ENCODE measurements at regions not wholly inside any gene's neighbourhood (a gene's known extent, or its start where the extent isn't known, plus 50 kb on each side); places are given as distances from the start of the nearest gene placed in this dataset.

DNA sequence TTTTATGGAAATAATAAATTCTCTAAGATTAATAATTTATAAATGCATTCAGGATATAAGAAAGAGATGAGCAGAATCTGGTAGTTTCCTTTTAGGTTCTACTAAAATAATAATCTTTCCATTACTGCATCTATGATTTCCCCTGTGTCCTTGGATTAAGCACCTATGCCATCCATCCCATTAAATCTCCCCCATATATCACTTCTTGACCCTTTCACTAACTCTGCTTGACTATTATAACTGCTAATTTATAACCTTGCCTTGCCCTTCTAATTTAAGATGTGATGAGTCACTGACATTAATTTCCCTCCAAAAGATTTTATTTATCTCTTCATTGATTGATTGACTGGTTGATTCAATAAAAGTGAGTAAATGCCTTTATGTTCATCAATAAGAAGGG lies 348.3 kb upstream of the LRATD1 start:
- Histone ChIP-seq H3K36me3 (ENCODE audit: control insufficient read depth in 5 of 5, insufficient read depth in 5 of 5, low read length in 5 of 5) (no peaks in the 10 kb centered on the region), H3K4me3 (ENCODE audit: low read depth in 1 of 5, low read length in 5 of 5) (no peak overlapping the region), H3K27ac (ENCODE audit: low read depth, low read length) (no peak overlapping the region), H3K27me3 (ENCODE audit: control insufficient read depth in 5 of 5, insufficient read depth in 4 of 5, low read length in 5 of 5) (no peaks in the 10 kb centered on the region), H3K4me1 (ENCODE audit: control insufficient read depth in 5 of 5, insufficient read depth in 5 of 5, low read length in 5 of 5) (no peaks in the 10 kb centered on the region), H3K9ac (ENCODE audit: low read length in 5 of 5) (no peak overlapping the region), H3K9me3 (ENCODE audit: control insufficient read depth in 5 of 5, low read length in 5 of 5) (peaks cover 0 to 2% (median 0%) of the 10 kb centered on the region in 5 donors)

DNA sequence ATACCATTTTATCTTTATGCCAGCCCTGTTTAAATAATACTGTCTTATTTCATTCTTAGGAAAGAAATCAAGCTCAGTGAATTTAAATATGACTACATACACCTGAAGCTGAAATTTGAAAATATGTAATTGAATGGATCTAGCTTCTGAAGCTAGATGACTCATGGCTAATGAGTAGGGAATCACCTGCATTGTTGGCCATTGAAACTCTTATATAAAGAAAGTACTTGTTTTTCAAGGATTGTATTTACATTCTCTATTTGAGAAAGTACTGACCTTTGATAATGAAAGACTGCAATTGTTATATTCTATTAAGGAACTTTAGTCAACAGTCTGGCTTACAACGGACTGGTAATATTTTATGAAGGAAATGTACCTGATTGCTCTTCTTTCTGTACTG lies 346.7 kb upstream of the LRATD1 start:
- no peak overlapping the region for H3K27ac ChIP-seq (ENCODE audit: low read depth, low read length)
- no peaks in the 10 kb centered on the region for H3K4me1 ChIP-seq (ENCODE audit: control insufficient read depth in 5 of 5, insufficient read depth in 5 of 5, low read length in 5 of 5)

GRCh38 chr2:14288016-14288415 lies 344.5 kb upstream of the LRATD1 start:
- Histone ChIP-seq H3K27ac (ENCODE audit: low read depth, low read length) (no peak overlapping the region), H3K4me1 (ENCODE audit: control insufficient read depth in 5 of 5, insufficient read depth in 5 of 5, low read length in 5 of 5) (no peaks in the 10 kb centered on the region), H3K9ac (ENCODE audit: low read length in 5 of 5) (no peak overlapping the region), H3K36me3 (ENCODE audit: control insufficient read depth in 5 of 5, insufficient read depth in 5 of 5, low read length in 5 of 5) (no peaks in the 10 kb centered on the region), H3K9me3 (ENCODE audit: control insufficient read depth in 5 of 5, low read length in 5 of 5) (peaks cover 0 to 2% (median 0%) of the 10 kb centered on the region in 5 donors), H3K27me3 (ENCODE audit: control insufficient read depth in 5 of 5, insufficient read depth in 4 of 5, low read length in 5 of 5) (no peaks in the 10 kb centered on the region), H3K4me3 (ENCODE audit: low read depth in 1 of 5, low read length in 5 of 5) (no peak overlapping the region)

More for the DNA sequence above, 346.7 kb upstream of the LRATD1 start:
- no peak overlapping the region for H3K9ac ChIP-seq (ENCODE audit: low read length in 5 of 5)
- no peaks in the 10 kb centered on the region for H3K36me3 ChIP-seq (ENCODE audit: control insufficient read depth in 5 of 5, insufficient read depth in 5 of 5, low read length in 5 of 5)
- H3K4me3 ChIP-seq (ENCODE audit: low read depth in 1 of 5, low read length in 5 of 5), result no peak overlapping the region
- no peaks in the 10 kb centered on the region for H3K27me3 ChIP-seq (ENCODE audit: control insufficient read depth in 5 of 5, insufficient read depth in 4 of 5, low read length in 5 of 5)
- peaks cover 0 to 2% (median 0%) of the 10 kb centered on the region in 5 donors for H3K9me3 ChIP-seq (ENCODE audit: control insufficient read depth in 5 of 5, low read length in 5 of 5)

DNA sequence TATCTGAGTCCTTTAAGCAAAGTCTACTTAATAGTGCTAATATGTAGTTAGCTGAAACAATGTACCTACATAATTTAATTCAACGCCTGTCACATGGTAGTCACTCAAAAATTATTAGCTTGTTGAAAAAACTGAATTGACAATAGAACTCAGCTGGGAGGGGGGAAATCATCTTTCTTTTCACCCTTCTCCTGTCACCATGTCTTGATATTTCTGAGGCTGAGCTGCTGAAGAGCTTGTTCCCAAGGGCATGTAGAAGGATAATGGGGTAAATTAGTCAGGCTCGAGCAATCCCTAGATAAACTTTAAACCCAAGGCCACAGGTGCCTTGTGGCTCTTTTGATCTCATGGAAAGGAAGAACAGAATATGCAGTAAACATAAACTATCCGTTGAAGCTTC lies 339.6 kb upstream of the LRATD1 start:
- H3K4me1 ChIP-seq (ENCODE audit: control insufficient read depth in 5 of 5, insufficient read depth in 5 of 5, low read length in 5 of 5), result no peaks in the 10 kb centered on the region
- no peaks in the 10 kb centered on the region for H3K36me3 ChIP-seq (ENCODE audit: control insufficient read depth in 5 of 5, insufficient read depth in 5 of 5, low read length in 5 of 5)
- H3K27me3 ChIP-seq (ENCODE audit: control insufficient read depth in 5 of 5, insufficient read depth in 4 of 5, low read length in 5 of 5), result no peaks in the 10 kb centered on the region
- no peak overlapping the region for H3K4me3 ChIP-seq (ENCODE audit: low read depth in 1 of 5, low read length in 5 of 5)
- H3K9ac ChIP-seq (ENCODE audit: low read length in 5 of 5), result no peak overlapping the region
- peaks cover 0 to 2% (median 0%) of the 10 kb centered on the region in 5 donors for H3K9me3 ChIP-seq (ENCODE audit: control insufficient read depth in 5 of 5, low read length in 5 of 5)
- no peak overlapping the region for H3K27ac ChIP-seq (ENCODE audit: low read depth, low read length)

DNA sequence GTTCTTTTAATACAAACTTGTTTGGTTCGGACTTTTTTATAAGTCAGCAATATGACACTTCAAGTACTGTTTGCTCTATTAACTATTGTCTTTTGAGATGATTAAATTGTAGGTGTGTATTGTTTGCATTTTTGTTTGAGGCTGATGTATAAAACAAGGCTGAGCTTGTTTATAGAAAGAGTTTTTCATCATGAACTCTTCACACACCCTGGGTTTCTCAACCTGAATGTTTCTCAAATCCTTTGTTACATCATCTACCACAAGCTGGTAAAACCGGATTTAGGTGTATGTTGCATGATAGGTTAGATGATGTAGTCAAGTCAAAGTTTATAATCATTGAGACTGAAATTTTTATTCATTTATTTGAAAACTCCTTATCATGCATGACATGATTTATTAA lies 335.2 kb upstream of the LRATD1 start:
- no peak overlapping the region for H3K27ac ChIP-seq (ENCODE audit: low read depth, low read length)
- H3K9me3 ChIP-seq (ENCODE audit: control insufficient read depth in 5 of 5, low read length in 5 of 5), result no peaks in the 10 kb centered on the region
- H3K27me3 ChIP-seq (ENCODE audit: control insufficient read depth in 5 of 5, insufficient read depth in 4 of 5, low read length in 5 of 5), result no peaks in the 10 kb centered on the region
- H3K4me3 ChIP-seq (ENCODE audit: low read depth in 1 of 5, low read length in 5 of 5), result no peak overlapping the region
- no peaks in the 10 kb centered on the region for H3K36me3 ChIP-seq (ENCODE audit: control insufficient read depth in 5 of 5, insufficient read depth in 5 of 5, low read length in 5 of 5)
- H3K4me1 ChIP-seq (ENCODE audit: control insufficient read depth in 5 of 5, insufficient read depth in 5 of 5, low read length in 5 of 5), result no peaks in the 10 kb centered on the region
- no peak overlapping the region for H3K9ac ChIP-seq (ENCODE audit: low read length in 5 of 5)

DNA sequence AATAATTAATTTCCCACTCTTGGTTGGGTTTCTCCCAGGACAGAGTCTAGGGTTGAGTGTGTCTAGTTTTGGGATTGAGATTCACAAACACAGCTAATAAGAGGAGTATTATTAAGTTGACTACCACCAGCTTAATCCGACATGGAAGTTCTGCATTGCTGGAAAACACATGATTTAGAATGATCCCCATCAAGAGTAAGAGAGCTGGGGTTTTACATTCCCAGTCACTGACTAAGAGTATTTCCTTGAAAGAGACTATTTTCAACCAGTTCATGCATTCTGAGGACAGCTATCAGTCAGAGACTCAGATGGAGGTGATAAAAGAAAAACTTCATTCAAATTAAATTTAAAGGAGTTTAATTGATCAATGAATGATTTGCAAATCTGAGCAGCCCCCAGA lies 334.6 kb upstream of the LRATD1 start:
- Histone ChIP-seq H3K9ac (ENCODE audit: low read length in 5 of 5) (no peak overlapping the region), H3K36me3 (ENCODE audit: control insufficient read depth in 5 of 5, insufficient read depth in 5 of 5, low read length in 5 of 5) (no peaks in the 10 kb centered on the region), H3K9me3 (ENCODE audit: control insufficient read depth in 5 of 5, low read length in 5 of 5) (no peaks in the 10 kb centered on the region), H3K4me1 (ENCODE audit: control insufficient read depth in 5 of 5, insufficient read depth in 5 of 5, low read length in 5 of 5) (no peaks in the 10 kb centered on the region), H3K27ac (ENCODE audit: low read depth, low read length) (no peak overlapping the region), H3K27me3 (ENCODE audit: control insufficient read depth in 5 of 5, insufficient read depth in 4 of 5, low read length in 5 of 5) (no peaks in the 10 kb centered on the region), H3K4me3 (ENCODE audit: low read depth in 1 of 5, low read length in 5 of 5) (no peak overlapping the region)

DNA sequence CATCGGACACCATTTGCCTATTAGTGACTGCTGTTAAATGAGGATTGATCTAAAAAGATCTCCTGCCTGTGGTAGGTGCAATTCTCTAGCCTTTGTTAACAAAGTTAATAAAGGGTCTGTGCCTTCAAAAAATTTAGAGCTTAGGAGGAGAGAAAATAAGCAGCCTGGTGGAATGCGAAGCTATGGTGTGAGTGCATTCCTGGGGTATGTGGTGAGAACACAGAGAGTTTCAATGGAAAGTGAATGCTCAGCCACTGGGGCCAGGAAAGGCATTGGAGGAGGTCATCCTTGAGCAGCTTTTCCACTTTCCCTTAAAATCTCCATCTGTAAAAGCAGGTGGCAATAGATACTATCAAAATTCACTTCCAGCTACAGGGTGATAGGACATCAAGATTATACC lies 331.2 kb upstream of the LRATD1 start:
- Histone ChIP-seq H3K9me3 (ENCODE audit: control insufficient read depth in 5 of 5, low read length in 5 of 5) (no peaks in the 10 kb centered on the region), H3K4me1 (ENCODE audit: control insufficient read depth in 5 of 5, insufficient read depth in 5 of 5, low read length in 5 of 5) (no peaks in the 10 kb centered on the region), H3K27ac (ENCODE audit: low read depth, low read length) (no peak overlapping the region), H3K27me3 (ENCODE audit: control insufficient read depth in 5 of 5, insufficient read depth in 4 of 5, low read length in 5 of 5) (no peaks in the 10 kb centered on the region), H3K4me3 (ENCODE audit: low read depth in 1 of 5, low read length in 5 of 5) (no peak overlapping the region), H3K9ac (ENCODE audit: low read length in 5 of 5) (no peak overlapping the region), H3K36me3 (ENCODE audit: control insufficient read depth in 5 of 5, insufficient read depth in 5 of 5, low read length in 5 of 5) (no peaks in the 10 kb centered on the region)

DNA sequence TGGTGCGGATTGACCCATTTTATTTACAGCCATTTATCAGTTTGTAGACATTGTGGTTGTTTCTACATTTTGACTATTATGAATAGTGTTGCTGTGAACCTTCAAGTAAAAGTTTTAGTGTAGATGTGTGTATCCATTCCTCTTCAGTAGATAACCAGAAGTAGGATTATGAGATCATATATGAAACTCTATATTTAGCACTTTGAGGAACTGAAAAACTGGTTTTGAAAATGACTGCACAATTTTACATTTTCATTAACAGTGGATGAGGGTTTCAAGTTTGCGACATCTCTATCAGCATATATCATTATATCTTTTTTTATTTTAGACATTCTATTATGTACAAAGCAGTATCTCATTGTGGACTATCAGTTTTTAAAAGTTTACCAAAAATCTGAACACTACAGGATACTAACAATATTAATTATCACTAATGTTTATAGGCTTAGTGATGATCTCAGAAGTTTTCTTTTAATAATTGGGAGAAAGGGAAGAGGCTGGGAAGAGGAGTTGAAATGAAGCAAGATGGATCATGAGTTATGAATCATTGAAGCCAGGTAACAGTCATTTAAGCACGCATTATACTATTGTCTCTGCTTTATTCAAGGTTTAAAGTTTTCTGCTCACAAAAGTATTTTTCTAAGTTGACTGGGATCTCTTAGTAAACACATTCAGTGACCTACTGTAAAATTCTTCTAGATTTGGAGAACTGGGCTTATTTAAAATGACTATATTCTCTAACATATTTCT lies 329.0 kb upstream of the LRATD1 start:
- H3K27me3 ChIP-seq (ENCODE audit: control insufficient read depth in 5 of 5, insufficient read depth in 4 of 5, low read length in 5 of 5), result no peaks in the 10 kb centered on the region
- no peak overlapping the region for H3K9ac ChIP-seq (ENCODE audit: low read length in 5 of 5)
- no peaks in the 10 kb centered on the region for H3K4me1 ChIP-seq (ENCODE audit: control insufficient read depth in 5 of 5, insufficient read depth in 5 of 5, low read length in 5 of 5)
- H3K4me3 ChIP-seq (ENCODE audit: low read depth in 1 of 5, low read length in 5 of 5), result no peak overlapping the region
- no peaks in the 10 kb centered on the region for H3K9me3 ChIP-seq (ENCODE audit: control insufficient read depth in 5 of 5, low read length in 5 of 5)
- no peaks in the 10 kb centered on the region for H3K36me3 ChIP-seq (ENCODE audit: control insufficient read depth in 5 of 5, insufficient read depth in 5 of 5, low read length in 5 of 5)
- H3K27ac ChIP-seq (ENCODE audit: low read depth, low read length), result no peak overlapping the region

DNA sequence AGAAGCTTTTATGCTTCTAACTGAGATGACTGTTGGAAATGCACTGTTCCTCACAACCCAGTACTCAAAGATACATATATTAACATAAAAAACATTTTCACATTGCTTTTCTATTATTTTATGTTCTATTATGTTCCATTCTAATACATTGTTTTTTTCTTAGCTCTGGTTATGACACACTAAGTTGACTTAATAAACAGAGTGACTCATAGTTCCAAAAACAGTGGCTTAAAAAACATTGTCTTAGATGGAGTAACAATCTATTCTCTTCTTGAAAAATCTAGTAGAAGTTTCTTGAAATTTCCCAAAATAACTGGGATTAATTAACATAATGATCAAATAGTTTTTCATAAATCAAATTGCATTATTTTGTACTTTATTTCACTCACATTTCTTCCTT lies 328.2 kb upstream of the LRATD1 start:
- H3K9me3 ChIP-seq (ENCODE audit: control insufficient read depth in 5 of 5, low read length in 5 of 5), result no peaks in the 10 kb centered on the region
- H3K36me3 ChIP-seq (ENCODE audit: control insufficient read depth in 5 of 5, insufficient read depth in 5 of 5, low read length in 5 of 5), result no peaks in the 10 kb centered on the region
- H3K4me3 ChIP-seq (ENCODE audit: low read depth in 1 of 5, low read length in 5 of 5), result no peak overlapping the region
- H3K27ac ChIP-seq (ENCODE audit: low read depth, low read length), result no peak overlapping the region
- no peak overlapping the region for H3K9ac ChIP-seq (ENCODE audit: low read length in 5 of 5)
- no peaks in the 10 kb centered on the region for H3K4me1 ChIP-seq (ENCODE audit: control insufficient read depth in 5 of 5, insufficient read depth in 5 of 5, low read length in 5 of 5)
- no peaks in the 10 kb centered on the region for H3K27me3 ChIP-seq (ENCODE audit: control insufficient read depth in 5 of 5, insufficient read depth in 4 of 5, low read length in 5 of 5)

GRCh38 chr2:14306268-14306861 lies 326.2 kb upstream of the LRATD1 start:
- Histone ChIP-seq H3K4me3 (ENCODE audit: low read depth in 1 of 5, low read length in 5 of 5) (no peak overlapping the region), H3K9ac (ENCODE audit: low read length in 5 of 5) (no peak overlapping the region), H3K36me3 (ENCODE audit: control insufficient read depth in 5 of 5, insufficient read depth in 5 of 5, low read length in 5 of 5) (no peaks in the 10 kb centered on the region), H3K27me3 (ENCODE audit: control insufficient read depth in 5 of 5, insufficient read depth in 4 of 5, low read length in 5 of 5) (no peaks in the 10 kb centered on the region), H3K9me3 (ENCODE audit: control insufficient read depth in 5 of 5, low read length in 5 of 5) (no peaks in the 10 kb centered on the region), H3K27ac (ENCODE audit: low read depth, low read length) (no peak overlapping the region), H3K4me1 (ENCODE audit: control insufficient read depth in 5 of 5, insufficient read depth in 5 of 5, low read length in 5 of 5) (no peaks in the 10 kb centered on the region)
